Rectal smooth muscle tissue (tissue), 1 donor: ENCODE measurements at regions not wholly inside any gene's neighbourhood (a gene's known extent, or its start where the extent isn't known, plus 50 kb on each side); places are given as distances from the start of the nearest gene placed in this dataset.

ENCODE experiments used
- H3K27ac ChIP-seq: one replicate; pipeline ENCODE4 v1.7.0; 2013; ENCODE audit warnings: low read depth, low read length, inconsistent platforms
- H3K27me3 ChIP-seq: one replicate; pipeline ENCODE4 v1.7.0; 2013; ENCODE audit warnings: low read length; ENCODE audit not compliant: control insufficient read depth, insufficient read depth
- H3K36me3 ChIP-seq: one replicate; pipeline ENCODE4 v1.7.0; 2013; ENCODE audit warnings: low read length; ENCODE audit not compliant: control insufficient read depth, insufficient read depth
- H3K4me1 ChIP-seq: one replicate; pipeline ENCODE4 v1.7.0; 2013; ENCODE audit warnings: low read length; ENCODE audit not compliant: control insufficient read depth, insufficient read depth
- H3K4me3 ChIP-seq: one replicate; pipeline ENCODE4 v1.7.0; 2013; ENCODE audit warnings: low read length
- H3K9ac ChIP-seq: one replicate; pipeline ENCODE4 v1.7.0; 2013; ENCODE audit warnings: low read length

DNA sequence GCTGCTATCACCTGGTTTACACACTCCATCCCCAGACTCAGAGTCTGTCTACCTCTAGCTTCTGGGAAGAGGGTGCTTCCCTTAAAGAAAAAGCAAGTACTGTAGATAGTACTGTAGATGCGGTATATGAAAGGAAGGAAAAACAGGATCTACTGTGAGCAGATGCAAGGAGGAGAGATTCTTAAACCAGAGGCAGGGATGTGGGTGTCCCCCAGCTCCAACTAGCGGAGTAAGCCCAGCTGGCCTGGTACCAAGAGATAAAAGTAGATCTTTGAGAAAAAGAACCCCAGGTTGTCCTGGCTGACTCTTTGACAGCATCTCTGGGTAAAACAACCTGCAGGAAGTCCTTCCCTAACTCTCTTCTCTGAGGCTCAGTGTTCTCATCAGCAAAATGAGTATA lies 523.7 kb upstream of the PROK2 start:
- Histone ChIP-seq H3K27ac (no peak overlapping the region), H3K36me3 (no peaks in the 10 kb centered on the region), H3K9ac (no peak overlapping the region), H3K4me1 (no peaks in the 10 kb centered on the region), H3K27me3 (no peaks in the 10 kb centered on the region), H3K4me3 (no peak overlapping the region)

DNA sequence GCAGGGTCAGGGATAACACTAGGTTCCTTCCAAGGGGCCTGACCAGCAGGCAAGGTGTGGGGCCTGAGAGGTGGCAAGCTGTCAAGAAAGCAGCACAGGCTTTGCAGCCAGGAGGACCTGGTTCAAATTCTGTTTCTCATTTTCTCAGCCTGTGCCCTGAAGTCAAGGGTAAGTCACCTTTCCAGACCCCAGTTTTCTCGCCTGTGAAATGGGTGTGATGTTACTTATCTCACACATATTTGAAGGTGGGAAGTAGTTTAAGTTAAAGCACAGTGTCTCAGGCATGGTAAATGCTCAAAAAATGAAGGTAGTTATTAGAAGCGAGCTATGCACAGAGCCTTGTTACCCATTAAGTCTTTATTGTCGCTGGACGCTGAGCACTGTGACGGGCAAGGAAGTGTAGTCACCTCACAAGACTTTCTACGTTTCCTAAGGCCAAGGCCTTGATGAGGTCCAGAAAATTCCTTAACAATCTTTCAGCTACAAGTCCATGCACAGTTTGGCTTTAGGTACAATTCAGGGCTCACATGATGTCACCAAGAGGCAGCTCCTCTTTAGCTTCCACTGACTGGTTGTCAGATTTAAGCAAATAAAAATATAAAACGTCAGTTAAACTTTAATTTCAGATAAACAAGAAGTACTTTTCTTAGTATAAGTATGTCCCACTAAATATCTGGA lies 522.6 kb upstream of the PROK2 start:
- Histone ChIP-seq H3K4me3 (no peak overlapping the region), H3K27ac (no peak overlapping the region), H3K9ac (no peak overlapping the region), H3K36me3 (no peaks in the 10 kb centered on the region), H3K4me1 (no peaks in the 10 kb centered on the region), H3K27me3 (no peaks in the 10 kb centered on the region)

DNA sequence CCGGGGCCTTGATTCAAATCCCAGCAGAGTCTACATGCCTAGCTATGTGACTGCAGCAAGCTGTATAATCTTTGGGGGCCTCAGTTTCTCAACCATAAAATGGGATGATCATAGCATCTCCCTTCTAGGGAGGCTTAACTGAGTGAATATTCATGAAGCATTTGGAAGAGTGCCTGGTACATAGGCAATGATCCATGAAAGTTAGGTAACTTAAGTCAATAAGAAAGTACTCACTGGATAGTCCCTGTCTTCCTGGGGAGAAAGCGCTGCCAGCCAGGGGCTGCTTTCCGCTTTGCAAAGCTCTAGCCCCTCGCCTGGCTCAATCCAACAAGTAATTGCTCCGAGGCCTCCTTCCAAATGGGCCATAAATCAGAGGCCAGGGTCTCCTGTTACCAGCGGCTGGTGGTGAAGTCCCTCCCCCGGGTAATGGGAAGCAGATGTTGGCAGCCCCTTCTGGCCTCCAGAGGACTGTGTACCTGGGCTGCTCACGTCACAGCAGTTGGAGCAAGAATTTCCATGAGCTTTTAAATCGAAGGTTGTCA lies 521.9 kb upstream of the PROK2 start:
- Histone ChIP-seq H3K9ac (no peak overlapping the region), H3K4me3 (no peak overlapping the region), H3K36me3 (no peaks in the 10 kb centered on the region)

DNA sequence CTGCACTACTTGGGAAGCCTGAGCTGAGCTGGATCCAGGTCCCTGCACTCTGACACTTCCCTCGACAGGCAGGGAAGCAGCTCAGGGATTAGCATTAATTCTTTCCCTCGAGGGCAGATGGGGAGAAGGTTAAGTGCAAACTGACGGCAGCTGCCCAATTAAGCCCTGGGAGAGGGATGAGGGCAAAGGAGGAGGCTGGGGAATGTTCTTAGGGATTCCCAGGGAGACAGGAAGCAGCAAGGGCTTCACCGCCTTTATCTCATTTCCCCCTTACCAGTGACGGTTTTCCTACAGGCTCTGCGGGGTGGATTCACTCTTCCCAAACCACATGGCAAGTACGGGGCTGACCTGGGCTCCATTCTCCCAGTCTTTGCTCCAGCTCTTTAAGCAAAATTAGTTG lies 519.0 kb upstream of the PROK2 start:
- no peaks in the 10 kb centered on the region for H3K4me1 ChIP-seq
- no peak overlapping the region for H3K9ac ChIP-seq
- H3K27ac ChIP-seq, result no peak overlapping the region
- H3K36me3 ChIP-seq, result no peaks in the 10 kb centered on the region
- no peak overlapping the region for H3K4me3 ChIP-seq
- no peaks in the 10 kb centered on the region for H3K27me3 ChIP-seq

More for the DNA sequence above, 521.9 kb upstream of the PROK2 start:
- H3K27me3 ChIP-seq, result no peaks in the 10 kb centered on the region
- H3K4me1 ChIP-seq, result no peaks in the 10 kb centered on the region
- H3K27ac ChIP-seq, result no peak overlapping the region

DNA sequence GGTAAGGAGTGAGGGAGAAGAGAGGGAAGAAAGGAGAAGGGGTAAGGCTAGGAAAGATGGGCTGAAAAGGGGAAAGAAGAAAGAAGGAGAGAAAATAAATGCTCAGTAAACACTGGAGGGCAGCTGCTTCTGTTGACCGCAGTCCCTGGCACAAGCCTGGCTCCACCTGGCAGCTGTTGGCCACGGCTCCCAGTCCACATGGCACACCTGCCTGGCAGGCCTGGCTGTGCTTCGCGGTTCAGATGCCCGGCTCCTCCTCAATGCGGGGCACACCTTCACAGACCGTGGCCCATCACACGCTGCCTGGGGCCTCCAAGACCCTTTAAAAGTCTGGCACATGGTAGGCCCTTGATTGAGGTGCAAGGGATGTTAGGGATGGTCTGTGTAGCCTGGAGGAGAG lies 516.8 kb upstream of the PROK2 start:
- no peak overlapping the region for H3K9ac ChIP-seq
- no peaks in the 10 kb centered on the region for H3K27me3 ChIP-seq
- H3K4me1 ChIP-seq, result peaks cover 9% of the 10 kb centered on the region
- H3K4me3 ChIP-seq, result no peak overlapping the region
- no peaks in the 10 kb centered on the region for H3K36me3 ChIP-seq
- no peak overlapping the region for H3K27ac ChIP-seq

DNA sequence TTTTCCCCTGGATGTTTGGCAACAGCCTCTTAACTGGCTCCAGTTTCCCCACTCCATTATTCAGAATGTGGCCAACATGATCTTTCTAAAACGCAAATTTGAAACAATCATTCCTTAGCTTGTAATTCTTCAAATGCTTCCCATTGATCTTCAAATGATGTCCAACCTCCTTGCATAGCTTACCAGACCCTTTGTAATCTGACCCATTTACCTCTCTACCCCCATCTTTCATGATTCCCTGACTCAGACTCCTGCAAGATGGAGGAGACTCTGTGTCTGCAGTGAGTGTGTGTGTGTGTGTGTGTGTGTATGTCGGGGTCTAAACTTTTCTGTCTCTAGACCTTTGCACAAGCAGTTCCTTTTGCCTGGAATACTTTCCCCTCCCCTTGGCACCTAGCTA lies 515.7 kb upstream of the PROK2 start:
- H3K4me1 ChIP-seq, result peaks cover 9% of the 10 kb centered on the region

DNA sequence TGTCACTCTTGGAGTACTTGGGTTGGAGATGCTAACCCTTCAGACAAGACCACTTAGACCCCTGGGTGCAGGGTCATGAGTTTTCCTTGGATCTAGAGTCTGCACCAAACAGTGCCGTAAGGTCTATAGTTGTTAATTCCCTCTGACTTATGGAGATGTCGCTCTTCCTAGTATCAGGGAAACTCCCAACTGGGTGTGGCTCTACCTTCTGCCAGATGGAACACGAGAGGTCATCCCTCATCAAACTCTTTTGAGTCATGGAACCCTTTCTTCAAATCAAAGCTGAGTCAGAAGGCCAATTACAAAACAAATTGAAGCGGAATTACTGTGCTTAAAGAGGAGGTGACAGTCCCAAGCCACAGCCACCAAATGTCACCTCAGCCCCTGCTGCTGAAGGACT lies 514.9 kb upstream of the PROK2 start:
- H3K4me3 ChIP-seq, result no peak overlapping the region
- no peak overlapping the region for H3K27ac ChIP-seq
- H3K27me3 ChIP-seq, result no peaks in the 10 kb centered on the region
- peaks cover 9% of the 10 kb centered on the region for H3K4me1 ChIP-seq
- H3K9ac ChIP-seq, result no peak overlapping the region
- no peaks in the 10 kb centered on the region for H3K36me3 ChIP-seq

More for the DNA sequence above, 515.7 kb upstream of the PROK2 start:
- H3K27ac ChIP-seq, result no peak overlapping the region
- H3K36me3 ChIP-seq, result no peaks in the 10 kb centered on the region
- H3K4me3 ChIP-seq, result no peak overlapping the region
- H3K9ac ChIP-seq, result no peak overlapping the region
- no peaks in the 10 kb centered on the region for H3K27me3 ChIP-seq

DNA sequence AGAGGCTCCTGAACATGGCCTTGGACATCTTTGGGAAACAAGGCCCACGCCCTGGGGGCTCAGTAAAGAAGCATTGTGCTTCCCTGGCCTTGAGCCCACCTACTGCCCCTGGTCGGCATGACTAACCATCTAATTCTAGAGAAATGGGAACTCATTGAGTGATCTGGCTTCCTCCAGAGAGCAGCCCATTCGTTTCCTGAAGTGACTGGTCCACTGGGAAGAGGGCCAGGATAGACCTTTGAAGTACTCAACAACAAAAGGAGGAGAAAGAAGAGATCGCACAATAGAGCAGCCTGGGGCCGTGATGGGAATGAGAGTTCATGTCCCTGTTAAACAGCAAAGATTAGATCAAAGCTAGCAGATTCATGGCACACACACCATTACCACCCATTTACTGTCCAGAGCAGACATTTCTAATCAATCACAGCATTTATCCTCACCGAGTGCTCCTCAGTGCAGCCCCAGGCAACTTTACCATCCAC lies 514.4 kb upstream of the PROK2 start:
- Histone ChIP-seq H3K4me3 (no peak overlapping the region), H3K27ac (no peak overlapping the region), H3K4me1 (peaks cover 9% of the 10 kb centered on the region), H3K36me3 (no peaks in the 10 kb centered on the region), H3K9ac (no peak overlapping the region), H3K27me3 (no peaks in the 10 kb centered on the region)

DNA sequence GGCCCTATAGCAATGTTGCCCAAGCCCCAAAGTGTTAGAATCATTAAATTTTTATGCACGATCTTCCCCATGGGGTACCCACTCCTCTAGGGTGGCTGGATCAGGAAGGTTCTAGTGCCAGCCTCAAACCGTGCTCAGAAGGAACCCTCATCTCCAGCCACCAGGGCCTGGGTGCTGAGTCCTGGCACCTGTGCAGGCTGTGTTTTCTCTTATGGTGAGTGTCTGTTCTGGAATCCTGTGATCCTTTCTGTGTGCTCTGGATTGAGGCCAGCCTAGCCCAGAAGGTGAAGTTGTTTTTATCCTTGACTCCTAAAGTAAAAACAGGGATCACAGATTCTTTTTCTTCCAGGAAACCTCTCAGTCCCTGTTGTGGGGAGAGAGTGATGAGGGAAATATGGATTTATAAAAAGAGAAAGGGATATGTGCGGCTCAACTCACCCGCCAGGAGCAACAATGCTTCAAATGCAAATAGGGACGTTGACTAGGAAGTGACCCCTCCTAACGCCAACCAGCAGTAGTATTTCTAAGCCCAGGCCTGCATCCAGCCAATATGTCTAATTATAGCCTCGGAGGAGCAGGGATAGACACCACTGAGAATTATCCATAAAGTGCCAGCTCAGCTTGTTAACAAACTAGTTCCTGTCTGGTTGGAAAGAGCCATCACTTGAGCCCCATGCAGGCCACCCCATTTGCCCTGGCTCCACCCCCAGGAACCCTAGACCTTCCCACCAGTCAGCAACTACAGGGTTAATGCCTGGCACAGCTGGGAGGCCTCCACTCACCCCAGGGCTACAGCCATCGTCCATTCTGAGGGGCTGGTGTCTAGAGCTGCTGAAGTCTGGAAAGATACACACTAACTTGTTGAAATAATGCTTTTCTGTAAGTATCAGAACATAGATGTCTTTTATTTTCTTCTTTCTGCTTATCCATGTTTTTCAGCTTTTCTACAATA lies 513.5 kb upstream of the PROK2 start:
- Histone ChIP-seq H3K27ac (peak overlapping the region; percentile 55), H3K27me3 (no peaks in the 10 kb centered on the region), H3K4me3 (no peak overlapping the region), H3K36me3 (no peaks in the 10 kb centered on the region), H3K9ac (no peak overlapping the region), H3K4me1 (peaks cover 9% of the 10 kb centered on the region)

DNA sequence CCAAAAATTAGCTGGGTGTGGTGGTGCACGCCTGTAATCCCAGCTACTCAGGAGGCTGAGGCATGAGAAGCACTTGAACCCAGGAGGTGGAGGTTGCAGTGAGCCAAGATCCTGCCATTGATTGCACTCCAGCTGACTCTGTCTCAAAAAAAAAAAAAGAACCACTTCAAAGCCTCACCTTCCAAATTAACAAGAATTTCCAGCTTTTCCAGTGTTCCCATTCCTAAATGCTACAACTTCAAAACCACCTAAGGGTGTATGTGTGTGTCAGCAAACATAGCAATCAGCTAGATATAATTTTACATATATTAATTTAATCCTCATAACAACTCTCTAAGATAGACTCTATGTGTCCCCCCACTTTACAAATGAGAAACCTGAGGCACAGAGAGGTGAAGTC lies 512.5 kb upstream of the PROK2 start:
- H3K4me1 ChIP-seq, result peaks cover 9% of the 10 kb centered on the region
- no peak overlapping the region for H3K9ac ChIP-seq
- no peak overlapping the region for H3K4me3 ChIP-seq
- peak overlapping the region; percentile 55 for H3K27ac ChIP-seq
- H3K27me3 ChIP-seq, result no peaks in the 10 kb centered on the region
- no peaks in the 10 kb centered on the region for H3K36me3 ChIP-seq

DNA sequence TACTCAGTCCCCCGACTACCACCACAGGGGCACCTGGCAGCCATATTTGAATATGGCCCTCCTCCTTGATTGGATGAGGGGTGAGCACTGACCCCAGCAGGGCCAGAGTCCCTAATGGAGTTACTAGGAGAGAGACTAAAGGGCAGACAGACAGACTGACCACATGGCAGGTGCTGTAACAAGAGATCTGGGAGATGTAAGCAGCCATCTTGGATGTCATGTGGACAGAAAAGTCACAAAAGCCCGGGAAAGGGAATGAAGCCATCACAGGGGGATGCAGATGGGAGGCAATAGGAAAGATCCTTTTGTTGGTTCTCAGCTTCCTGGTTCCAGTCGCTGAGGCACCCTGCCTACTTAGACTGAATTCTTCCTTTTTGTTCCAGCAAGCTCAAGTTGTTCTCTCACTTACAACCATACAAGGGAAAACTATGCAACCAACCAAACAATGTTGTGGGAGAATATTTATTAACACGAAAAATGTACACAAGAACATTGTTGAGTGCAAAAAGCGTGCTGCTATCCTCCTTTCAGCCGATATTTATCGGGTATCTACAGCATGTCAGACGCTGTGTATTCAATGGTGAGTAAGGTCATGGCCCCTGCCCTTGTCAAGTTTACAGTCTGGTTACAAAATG lies 511.6 kb upstream of the PROK2 start:
- Histone ChIP-seq H3K27me3 (no peaks in the 10 kb centered on the region), H3K4me3 (no peak overlapping the region), H3K27ac (no peak overlapping the region), H3K9ac (no peak overlapping the region), H3K4me1 (peaks cover 9% of the 10 kb centered on the region), H3K36me3 (no peaks in the 10 kb centered on the region)

DNA sequence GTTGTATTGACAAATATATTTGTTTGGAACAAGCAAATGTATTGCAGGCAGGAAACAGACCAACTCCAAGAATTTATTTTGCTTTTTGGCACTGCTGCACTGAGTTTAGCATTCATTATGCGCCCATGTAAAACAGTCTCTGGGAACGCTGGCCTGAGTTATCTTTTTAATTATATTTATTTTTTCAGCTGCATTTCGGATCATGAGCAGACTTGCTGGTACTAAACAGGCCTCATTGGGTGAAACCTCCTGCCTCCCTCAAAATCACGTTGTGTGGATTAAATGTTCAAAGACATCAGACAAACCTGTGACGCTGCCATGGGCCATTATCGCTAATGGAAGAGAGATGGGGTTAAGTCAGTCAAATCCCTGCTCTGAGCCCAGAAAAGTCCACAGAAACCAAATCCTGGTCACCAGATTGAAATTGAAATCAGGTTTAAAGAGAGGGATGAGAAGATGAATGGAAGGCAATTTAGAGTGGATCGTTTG lies 511.1 kb upstream of the PROK2 start:
- Histone ChIP-seq H3K4me3 (no peak overlapping the region), H3K27me3 (no peaks in the 10 kb centered on the region), H3K27ac (no peak overlapping the region), H3K36me3 (no peaks in the 10 kb centered on the region), H3K9ac (no peak overlapping the region), H3K4me1 (peaks cover 9% of the 10 kb centered on the region)
